Ovary (tissue), 7 donors: ENCODE measurements at regions not wholly inside any gene's neighbourhood (a gene's known extent, or its start where the extent isn't known, plus 50 kb on each side); places are given as distances from the start of the nearest gene placed in this dataset.

Experiments used
- DNase-seq, 5 donors: peaks; one replicate each; pipeline ENCODE4 v3.0.0-alpha.2; 2019 to 2020
- H3K27ac ChIP-seq, 2 donors: fragments of 200-600 bp; one replicate each; pipeline versions ENCODE4 v1.5.1 to v1.8.0; 2019 to 2022
- H3K27me3 ChIP-seq: fragments of 200-600 bp; one replicate; pipeline ENCODE4 v1.8.0; 2022
- H3K36me3 ChIP-seq: fragments of 200-600 bp; sonication (generic); one replicate; pipeline ENCODE4 v1.5.1; 2019
- H3K4me1 ChIP-seq: one replicate; pipeline ENCODE4 v1.8.1; 2013; ENCODE audit warnings: mild to moderate bottlenecking, moderate library complexity; ENCODE audit not compliant: insufficient read depth
- H3K4me3 ChIP-seq: fragments of 200-600 bp; sonication (generic); one replicate; pipeline ENCODE4 v1.5.1; 2017
- H3K9me3 ChIP-seq, 2 donors: fragments of 200-600 bp in 1 of 2; sonication (generic) in 1 of 2; one replicate each; pipeline versions ENCODE4 v1.5.1 to v1.8.1; 2013 to 2019; ENCODE audit warnings: mild to moderate bottlenecking in 1 of 2, moderate library complexity in 1 of 2
- CTCF ChIP-seq, 3 donors: fragments of 450-650 bp in 2 of 3; fragments of 200-600 bp in 1 of 3; IDR thresholded peaks; one replicate each; pipeline versions ENCODE4 v1.5.1 to v1.8.0; 2016 to 2022; ENCODE audit warnings: antibody characterized with exemption in 3 of 3, mild to moderate bottlenecking in 1 of 3
- EP300 ChIP-seq: sonication (generic); formaldehyde crosslinking; IDR thresholded peaks from one replicate; pipeline ENCODE4 v1.6.1; 2017; ENCODE audit warnings: antibody characterized with exemption
- POLR2A ChIP-seq: fragments of 450-650 bp; IDR thresholded peaks from one replicate; pipeline ENCODE4 v1.6.1; 2017; ENCODE audit warnings: antibody characterized with exemption, mild to moderate bottlenecking, moderate library complexity
- WGBS, 3 donors: extraction: QIAGEN DNeasy Blood & Tissue Kit in 1 of 3; methylation state at CpG; one replicate each; pipeline versions ENCODE4 v1.1.5 to v1.1.7; 2013 to 2017; 5-methylcytosine and 5-hydroxymethylcytosine counted together
- intact Hi-C, 4 donors: fragments of 100-400 bp; cut with DNase I; formaldehyde crosslinking; loops; one replicate each; pipeline versions ENCODE4 v1.11.0 to v1.15.1; 2022 to 2023
- donor health status: DM: no; HTN: no; CAD: no; lungs with moderate emphysema.
- donor health status: DM: no; HTN: no; CAD: no.
- donor health status: Bipolar disorder and iron deficiency.
- donor health status: DM: no; HTN: no; CAD: no.
- donor health status: DM: yes; HTN: yes; CAD: no.

- H3K27me3 ChIP-seq: no peaks in the 10 kb centered on the region
- H3K9me3 ChIP-seq: no peaks in the 10 kb centered on the region
- DNase-seq: no peak
- H3K4me1 ChIP-seq: no peaks in the 10 kb centered on the region
- no peaks in the 10 kb centered on the region for H3K36me3 ChIP-seq
- 83 to 87% (median 86%) methylated on average over 4 of the region's 4 CpGs for WGBS, 3 donors
- H3K4me3 ChIP-seq: no peak overlapping the region
- TF ChIP-seq POLR2A (no peak), CTCF (IDR thresholded peaks at IDR 0.05) (no peak), EP300 (no peak)
- no peak overlapping the region for H3K27ac ChIP-seq
- intact Hi-C loops: no loop called here
Measured at GRCh38 chr4:15318621-15319348, 109.0 kb upstream of the C1QTNF7 start.

- DNase-seq: no peak
- no peak overlapping the region for H3K4me3 ChIP-seq
- H3K9me3 ChIP-seq: no peaks in the 10 kb centered on the region
- no peaks in the 10 kb centered on the region for H3K36me3 ChIP-seq
- H3K4me1 ChIP-seq: no peaks in the 10 kb centered on the region
- no peak overlapping the region for H3K27ac ChIP-seq
- TF ChIP-seq EP300 (no peak), POLR2A (no peak), CTCF (IDR thresholded peaks at IDR 0.05) (no peak)
- H3K27me3 ChIP-seq: no peaks in the 10 kb centered on the region
- intact Hi-C loops: no loop called here
- 52 to 86% (median 63%) methylated on average over 1 of the region's 1 CpG for WGBS, 3 donors
Measured at GRCh38 chr4:15320121-15320678, 107.6 kb upstream of the C1QTNF7 start.

GRCh38 chr4:15322006-15322405 is 105.8 kb upstream of the C1QTNF7 start:
- Histone ChIP-seq H3K27me3 (no peaks in the 10 kb centered on the region), H3K27ac (no peak overlapping the region), H3K9me3 (no peaks in the 10 kb centered on the region), H3K4me3 (no peak overlapping the region), H3K4me1 (no peaks in the 10 kb centered on the region), H3K36me3 (no peaks in the 10 kb centered on the region)
- TF ChIP-seq CTCF (IDR thresholded peaks at IDR 0.05) (no peak), POLR2A (no peak), EP300 (no peak)
- intact Hi-C loops: no loop called here
- WGBS, 3 donors: 47 to 51% (median 47%) methylated on average over 3 of the region's 3 CpGs
- no peak for DNase-seq

- intact Hi-C loops: no loop called here
- no peak for TF ChIP-seq CTCF (IDR thresholded peaks at IDR 0.05)
- no peak for TF ChIP-seq EP300
- TF ChIP-seq POLR2A: no peak
- Histone ChIP-seq H3K4me3 (no peak overlapping the region), H3K4me1 (peaks cover 2% of the 10 kb centered on the region), H3K27me3 (no peaks in the 10 kb centered on the region), H3K36me3 (no peaks in the 10 kb centered on the region), H3K9me3 (no peaks in the 10 kb centered on the region), H3K27ac (no peak overlapping the region)
- DNase-seq: no peak
- 42 to 47% (median 45%) methylated on average over 5 of the region's 5 CpGs for WGBS, 3 donors
Measured at GRCh38 chr4:15325987-15326386, 101.8 kb upstream of the C1QTNF7 start.
